ENCODE measurements at regions not wholly inside any gene's neighbourhood (a gene's known extent, or its start where the extent isn't known, plus 50 kb on each side); places are given as distances from the start of the nearest gene placed in this dataset.

DNA sequence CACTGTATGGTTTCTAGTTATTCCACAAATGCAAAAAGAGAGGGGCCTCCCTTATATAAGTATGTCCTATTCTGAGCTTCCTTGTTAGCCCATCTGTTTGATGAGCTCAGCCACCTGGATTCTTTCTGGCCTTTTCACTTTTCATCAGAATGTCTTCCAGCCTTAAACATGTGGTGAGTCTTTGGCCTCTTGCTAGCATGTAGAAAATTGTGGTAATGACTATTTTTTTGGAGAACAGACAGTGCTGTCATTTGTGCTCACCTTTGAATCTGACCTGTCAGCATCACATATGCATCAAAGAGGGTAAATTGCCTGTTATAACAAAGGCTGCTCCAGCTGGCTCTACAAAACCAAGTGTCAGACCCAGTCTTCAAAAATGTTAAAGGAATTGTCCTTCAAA, 558.7 kb downstream of the RAB38 start:
- TF ChIP-seq EZH2phosphoT487 (IDR thresholded peaks at IDR 0.05; ENCODE audit: low read depth): no peak
- TF ChIP-seq, protein P1, sequence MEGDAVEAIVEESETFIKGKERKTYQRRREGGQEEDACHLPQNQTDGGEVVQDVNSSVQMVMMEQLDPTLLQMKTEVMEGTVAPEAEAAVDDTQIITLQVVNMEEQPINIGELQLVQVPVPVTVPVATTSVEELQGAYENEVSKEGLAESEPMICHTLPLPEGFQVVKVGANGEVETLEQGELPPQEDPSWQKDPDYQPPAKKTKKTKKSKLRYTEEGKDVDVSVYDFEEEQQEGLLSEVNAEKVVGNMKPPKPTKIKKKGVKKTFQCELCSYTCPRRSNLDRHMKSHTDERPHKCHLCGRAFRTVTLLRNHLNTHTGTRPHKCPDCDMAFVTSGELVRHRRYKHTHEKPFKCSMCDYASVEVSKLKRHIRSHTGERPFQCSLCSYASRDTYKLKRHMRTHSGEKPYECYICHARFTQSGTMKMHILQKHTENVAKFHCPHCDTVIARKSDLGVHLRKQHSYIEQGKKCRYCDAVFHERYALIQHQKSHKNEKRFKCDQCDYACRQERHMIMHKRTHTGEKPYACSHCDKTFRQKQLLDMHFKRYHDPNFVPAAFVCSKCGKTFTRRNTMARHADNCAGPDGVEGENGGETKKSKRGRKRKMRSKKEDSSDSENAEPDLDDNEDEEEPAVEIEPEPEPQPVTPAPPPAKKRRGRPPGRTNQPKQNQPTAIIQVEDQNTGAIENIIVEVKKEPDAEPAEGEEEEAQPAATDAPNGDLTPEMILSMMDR (IDR thresholded peaks at IDR 0.05; ENCODE audit: low read depth, low read length): no peak
- H3K9ac ChIP-seq (ENCODE audit: low read length): no peak overlapping the region
- no peaks in the 10 kb centered on the region for H3K79me2 ChIP-seq (ENCODE audit: low read length)
- no peaks in the 10 kb centered on the region for H3K27me3 ChIP-seq (ENCODE audit: low read depth, low read length)
- H3K4me2 ChIP-seq (ENCODE audit: low read length): no peak overlapping the region
- no peaks in the 10 kb centered on the region for H3K4me1 ChIP-seq (ENCODE audit: low read length)
- H3K36me3 ChIP-seq (replicated peaks; ENCODE audit: low read depth, low read length): no peaks in the 10 kb centered on the region
- H2AFZ ChIP-seq (ENCODE audit: low read depth, low read length): no peak overlapping the region
- no peak overlapping the region for H3K4me3 ChIP-seq (ENCODE audit: low read length)
- H3K9me3 ChIP-seq (ENCODE audit: insufficient read depth, low read length): 0 out of 2 replicates have a peak, but pooled peaks cover 5% of the 10 kb centered on the region
- H4K20me1 ChIP-seq (ENCODE audit: insufficient read depth, low read length): no peaks in the 10 kb centered on the region
- no peak overlapping the region for H3K27ac ChIP-seq (ENCODE audit: low read length)

DNA sequence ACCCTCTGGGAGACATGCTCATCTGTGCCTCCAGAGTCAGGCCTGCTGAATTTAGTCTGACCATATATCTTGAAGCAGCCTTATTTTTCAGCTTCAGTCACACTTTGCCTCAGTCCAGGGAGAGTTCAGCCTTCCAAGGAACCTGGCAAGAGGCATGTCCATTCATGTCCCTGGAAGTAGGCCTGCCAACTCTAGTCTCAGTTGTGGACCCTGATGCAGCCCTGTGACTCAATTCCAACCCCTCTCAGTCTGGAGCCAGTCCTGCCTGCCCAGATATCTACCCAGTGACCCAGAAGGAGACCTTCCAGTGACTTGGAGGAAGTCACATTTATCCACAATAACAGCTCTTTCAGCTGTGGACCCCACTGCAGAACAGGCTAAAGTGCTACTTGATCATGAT, 566.6 kb downstream of the TMEM135 start:
- Histone ChIP-seq H3K4me2 (ENCODE audit: low read length) (no peak overlapping the region), H3K79me2 (ENCODE audit: low read length) (no peaks in the 10 kb centered on the region), H3K9me3 (ENCODE audit: insufficient read depth, low read length) (no peaks in the 10 kb centered on the region), H3K27me3 (ENCODE audit: low read depth, low read length) (no peaks in the 10 kb centered on the region), H2AFZ (ENCODE audit: low read depth, low read length) (no peak overlapping the region), H3K4me1 (ENCODE audit: low read length) (no peaks in the 10 kb centered on the region), H3K9ac (ENCODE audit: low read length) (no peak overlapping the region), H3K4me3 (ENCODE audit: low read length) (no peak overlapping the region), H3K27ac (ENCODE audit: low read length) (no peak overlapping the region), H4K20me1 (ENCODE audit: insufficient read depth, low read length) (no peaks in the 10 kb centered on the region), H3K36me3 (replicated peaks; ENCODE audit: low read depth, low read length) (no peaks in the 10 kb centered on the region)
- TF ChIP-seq, protein P1 (IDR thresholded peaks at IDR 0.05; ENCODE audit: low read depth, low read length): no peak
- TF ChIP-seq EZH2phosphoT487 (IDR thresholded peaks at IDR 0.05; ENCODE audit: low read depth): no peak

DNA sequence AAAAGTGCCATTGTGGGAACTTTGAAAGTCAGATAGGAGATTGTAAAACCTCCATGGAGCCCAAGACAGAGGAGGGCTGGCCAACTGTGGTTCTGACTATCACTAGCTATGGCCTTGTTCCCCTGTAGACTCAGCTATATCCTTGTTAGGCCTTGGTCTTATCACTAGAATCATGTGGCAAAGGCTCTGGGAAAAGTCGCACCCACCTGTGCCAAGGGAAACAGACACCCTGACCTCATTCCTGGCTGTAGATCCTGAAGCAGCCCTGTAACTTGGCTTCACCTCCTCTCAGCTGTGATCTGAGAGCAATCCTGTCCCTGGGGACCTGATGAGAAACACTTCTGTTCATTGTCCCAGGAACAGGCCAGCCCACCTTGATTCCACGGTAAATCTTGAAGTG, 566.2 kb downstream of the TMEM135 start:
- no peak overlapping the region for H3K9ac ChIP-seq (ENCODE audit: low read length)
- no peak overlapping the region for H3K4me3 ChIP-seq (ENCODE audit: low read length)
- no peaks in the 10 kb centered on the region for H3K36me3 ChIP-seq (replicated peaks; ENCODE audit: low read depth, low read length)
- no peaks in the 10 kb centered on the region for H4K20me1 ChIP-seq (ENCODE audit: insufficient read depth, low read length)
- no peaks in the 10 kb centered on the region for H3K27me3 ChIP-seq (ENCODE audit: low read depth, low read length)
- no peaks in the 10 kb centered on the region for H3K4me1 ChIP-seq (ENCODE audit: low read length)
- H3K4me2 ChIP-seq (ENCODE audit: low read length): no peak overlapping the region
- H3K79me2 ChIP-seq (ENCODE audit: low read length): no peaks in the 10 kb centered on the region
- no peak overlapping the region for H3K27ac ChIP-seq (ENCODE audit: low read length)
- TF ChIP-seq EZH2phosphoT487 (IDR thresholded peaks at IDR 0.05; ENCODE audit: low read depth): no peak
- TF ChIP-seq, protein P1 (IDR thresholded peaks at IDR 0.05; ENCODE audit: low read depth, low read length): no peak
- H3K9me3 ChIP-seq (ENCODE audit: insufficient read depth, low read length): no peaks in the 10 kb centered on the region
- H2AFZ ChIP-seq (ENCODE audit: low read depth, low read length): no peak overlapping the region

DNA sequence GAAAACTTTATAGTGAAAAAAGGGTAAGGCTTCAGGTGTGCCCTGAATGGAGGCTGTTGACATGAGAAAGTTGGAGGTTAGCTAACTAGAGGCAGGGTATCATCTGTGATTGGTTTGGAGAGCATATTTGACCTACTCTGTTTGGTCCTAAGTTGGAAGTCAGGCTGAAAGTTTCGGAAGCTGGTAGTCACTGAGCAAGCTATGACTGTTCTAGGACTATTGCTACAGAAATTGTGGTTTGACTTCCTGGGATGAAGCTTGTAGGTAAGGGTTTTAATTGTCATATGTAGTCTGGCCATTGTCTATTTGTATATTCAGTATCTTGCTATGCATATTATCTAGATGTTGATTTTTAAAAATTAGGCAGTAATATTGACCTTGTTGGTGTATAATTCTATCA, 565.0 kb downstream of the TMEM135 start:
- Histone ChIP-seq H3K4me1 (ENCODE audit: low read length) (no peaks in the 10 kb centered on the region), H3K4me3 (ENCODE audit: low read length) (no peak overlapping the region), H2AFZ (ENCODE audit: low read depth, low read length) (no peak overlapping the region), H3K9me3 (ENCODE audit: insufficient read depth, low read length) (no peaks in the 10 kb centered on the region), H3K36me3 (replicated peaks; ENCODE audit: low read depth, low read length) (no peaks in the 10 kb centered on the region), H3K9ac (ENCODE audit: low read length) (no peak overlapping the region), H3K27me3 (ENCODE audit: low read depth, low read length) (no peaks in the 10 kb centered on the region), H3K79me2 (ENCODE audit: low read length) (no peaks in the 10 kb centered on the region), H4K20me1 (ENCODE audit: insufficient read depth, low read length) (no peaks in the 10 kb centered on the region), H3K4me2 (ENCODE audit: low read length) (no peak overlapping the region), H3K27ac (ENCODE audit: low read length) (no peak overlapping the region)
- no peak for TF ChIP-seq EZH2phosphoT487 (IDR thresholded peaks at IDR 0.05; ENCODE audit: low read depth)
- TF ChIP-seq, protein P1 (IDR thresholded peaks at IDR 0.05; ENCODE audit: low read depth, low read length): no peak
